Psoas muscle (tissue), 7 donors: ENCODE measurements at regions not wholly inside any gene's neighbourhood (a gene's known extent, or its start where the extent isn't known, plus 50 kb on each side); places are given as distances from the start of the nearest gene placed in this dataset.

ENCODE experiments used
- ATAC-seq, 4 donors: fragments of 200-7000 bp; cut with Tn5 transposase; one replicate each; pipeline ENCODE4 v1.9.1; 2020; ENCODE audit warnings: moderate library complexity in 3 of 4, mild to moderate bottlenecking in 2 of 4
- DNase-seq, 2 donors: peaks; one replicate each; pipeline ENCODE4 v3.0.0-alpha.2; 2020
- H3K27ac ChIP-seq: fragments of 200-600 bp; one replicate; pipeline ENCODE4 v1.8.0; 2022
- H3K27me3 ChIP-seq, 3 donors: fragments of 200-600 bp in 1 of 3; one replicate each; pipeline versions ENCODE4 v1.6.1 to v1.8.0; 2013 to 2022; ENCODE audit warnings: low read length in 2 of 3, mild to moderate bottlenecking in 2 of 3, moderate library complexity in 1 of 3; ENCODE audit not compliant: insufficient read depth in 3 of 3
- H3K36me3 ChIP-seq, 2 donors: fragments of 200-600 bp in 1 of 2; one replicate each; pipeline versions ENCODE4 v1.6.1 to v1.8.0; 2013 to 2022; ENCODE audit warnings: low read depth in 1 of 2, mild to moderate bottlenecking in 1 of 2, moderate library complexity in 1 of 2; ENCODE audit not compliant: insufficient read depth in 1 of 2
- H3K4me1 ChIP-seq: fragments of 200-600 bp; one replicate; pipeline ENCODE4 v1.8.0; 2022
- H3K4me3 ChIP-seq: fragments of 200-600 bp; one replicate; pipeline ENCODE4 v1.8.0; 2022; ENCODE audit warnings: mild to moderate bottlenecking
- H3K9me3 ChIP-seq: fragments of 200-600 bp; one replicate; pipeline ENCODE4 v1.8.0; 2022
- WGBS, 3 donors: extraction: QIAGEN DNeasy Blood & Tissue Kit; methylation state at CpG; one replicate each; pipeline versions ENCODE4 v1.1.6 to v1.1.7; 2013; 5-methylcytosine and 5-hydroxymethylcytosine counted together
- intact Hi-C, 2 donors: fragments of 100-400 bp; cut with DNase I; formaldehyde crosslinking; loops; one replicate each; pipeline versions ENCODE4 v1.11.0 to v1.14.2; 2022
- TF ChIP-seq, protein P1 (sequence below): fragments of 200-600 bp; IDR thresholded peaks from one replicate; pipeline ENCODE4 v1.8.0; 2022; ENCODE audit warnings: antibody characterized with exemption
- donor health status: healthy with polysubstance abuse.
- donor health status: DM: no; HTN: no; CAD: no; lungs with moderate emphysema.
- donor health status: Bipolar disorder and iron deficiency.
- donor health status: healthy.
- donor health status: DM: yes; HTN: yes; CAD: no.
- donor health status: DM: no; HTN: no; CAD: no.
- donor health status: DM: yes; HTN: yes; CAD: no.

DNA sequence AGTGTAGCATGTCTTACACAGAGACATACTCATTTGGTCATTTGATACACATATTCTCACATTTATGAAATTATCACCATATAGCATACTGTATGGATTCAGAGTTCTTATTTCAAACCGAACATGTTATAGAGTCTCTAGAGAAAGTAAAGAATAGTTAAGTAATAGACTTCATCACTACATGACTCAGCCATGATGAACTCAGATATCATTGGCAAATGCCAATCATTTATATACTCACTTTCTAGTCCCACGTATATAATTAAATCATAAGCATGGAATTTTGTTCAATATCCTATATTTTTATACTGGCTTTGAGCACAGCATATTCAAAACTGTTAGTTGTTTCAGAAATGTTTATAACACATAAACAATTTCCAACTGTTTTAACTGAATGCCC lies 749.9 kb downstream of the HACE1 start:
- ATAC-seq (no peak), DNase-seq (no peak)
- no peaks in the 10 kb centered on the region for H3K36me3 ChIP-seq
- no peaks in the 10 kb centered on the region for H3K4me1 ChIP-seq
- WGBS, 3 donors = 78 to 83% (median 81%) methylated on average over 2 of the region's 2 CpGs
- no peak overlapping the region for H3K27ac ChIP-seq
- TF ChIP-seq, protein P1, sequence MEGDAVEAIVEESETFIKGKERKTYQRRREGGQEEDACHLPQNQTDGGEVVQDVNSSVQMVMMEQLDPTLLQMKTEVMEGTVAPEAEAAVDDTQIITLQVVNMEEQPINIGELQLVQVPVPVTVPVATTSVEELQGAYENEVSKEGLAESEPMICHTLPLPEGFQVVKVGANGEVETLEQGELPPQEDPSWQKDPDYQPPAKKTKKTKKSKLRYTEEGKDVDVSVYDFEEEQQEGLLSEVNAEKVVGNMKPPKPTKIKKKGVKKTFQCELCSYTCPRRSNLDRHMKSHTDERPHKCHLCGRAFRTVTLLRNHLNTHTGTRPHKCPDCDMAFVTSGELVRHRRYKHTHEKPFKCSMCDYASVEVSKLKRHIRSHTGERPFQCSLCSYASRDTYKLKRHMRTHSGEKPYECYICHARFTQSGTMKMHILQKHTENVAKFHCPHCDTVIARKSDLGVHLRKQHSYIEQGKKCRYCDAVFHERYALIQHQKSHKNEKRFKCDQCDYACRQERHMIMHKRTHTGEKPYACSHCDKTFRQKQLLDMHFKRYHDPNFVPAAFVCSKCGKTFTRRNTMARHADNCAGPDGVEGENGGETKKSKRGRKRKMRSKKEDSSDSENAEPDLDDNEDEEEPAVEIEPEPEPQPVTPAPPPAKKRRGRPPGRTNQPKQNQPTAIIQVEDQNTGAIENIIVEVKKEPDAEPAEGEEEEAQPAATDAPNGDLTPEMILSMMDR = no peak
- intact Hi-C loops = no loop called here
- no peaks in the 10 kb centered on the region for H3K9me3 ChIP-seq
- no peaks in the 10 kb centered on the region for H3K27me3 ChIP-seq
- H3K4me3 ChIP-seq = no peak overlapping the region

DNA sequence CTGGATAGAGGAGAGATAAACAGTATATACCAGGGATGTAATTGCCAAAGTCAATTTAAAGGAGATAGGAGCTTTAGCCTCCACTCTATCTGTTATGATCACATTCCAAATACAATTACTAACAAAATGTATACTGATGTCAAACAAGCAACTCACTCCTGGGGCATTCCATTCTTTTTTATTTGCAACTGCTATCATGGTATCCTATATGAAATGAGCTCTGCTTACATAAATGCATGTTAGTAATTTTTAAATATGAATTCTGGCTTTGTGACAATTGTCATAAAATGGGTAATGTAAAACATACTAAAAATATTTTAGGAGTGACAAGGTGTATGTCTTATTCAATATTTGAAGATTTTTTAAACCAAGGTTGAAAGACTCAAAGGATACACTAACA lies 751.1 kb downstream of the HACE1 start:
- ATAC-seq = no peak
- Histone ChIP-seq H3K36me3 (no peaks in the 10 kb centered on the region), H3K4me3 (no peak overlapping the region), H3K27me3 (no peaks in the 10 kb centered on the region), H3K4me1 (no peaks in the 10 kb centered on the region), H3K27ac (no peak overlapping the region), H3K9me3 (no peaks in the 10 kb centered on the region)
- intact Hi-C loops = no loop called here
- DNase-seq = no peak
- TF ChIP-seq, protein P1 = no peak

DNA sequence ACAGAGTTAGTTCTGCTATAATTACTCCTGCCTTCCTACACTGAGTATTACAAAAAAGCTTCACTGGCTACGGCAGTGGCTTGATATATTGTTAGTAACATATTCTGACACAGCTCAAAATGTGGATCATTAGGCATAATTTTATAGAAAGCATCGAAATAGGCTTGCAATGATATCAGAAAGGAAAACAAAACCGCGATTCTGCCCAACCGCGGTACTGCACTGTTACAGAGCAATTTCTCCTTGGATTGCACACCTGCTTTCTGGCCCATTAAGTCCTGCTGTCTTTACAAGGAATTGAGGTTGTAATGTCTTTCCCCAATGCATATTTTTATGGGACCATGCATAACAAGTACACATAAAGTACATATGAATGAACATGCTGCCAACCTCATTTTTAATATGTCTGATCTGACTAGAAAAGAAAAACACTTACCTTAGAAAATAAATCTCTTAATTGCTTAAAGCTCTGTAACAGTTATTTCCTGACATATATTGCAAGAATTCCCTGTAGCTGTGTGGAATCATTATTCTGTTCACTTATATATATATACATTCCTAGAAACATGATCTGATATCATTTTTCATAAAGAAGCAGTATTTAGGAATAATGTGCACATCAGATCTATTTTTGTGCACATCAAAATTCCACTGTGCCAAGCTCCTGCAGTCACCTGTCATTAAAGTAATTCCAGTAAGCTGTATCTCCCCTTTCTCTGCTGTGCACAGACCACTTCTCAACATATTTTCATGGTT lies 763.9 kb downstream of the HACE1 start:
- no peak overlapping the region for H3K27ac ChIP-seq
- intact Hi-C loops = no loop called here
- H3K4me3 ChIP-seq = no peak overlapping the region
- TF ChIP-seq, protein P1 = no peak
- ATAC-seq = no peak
- H3K27me3 ChIP-seq = no peaks in the 10 kb centered on the region
- H3K4me1 ChIP-seq = no peaks in the 10 kb centered on the region
- 84 to 91% (median 88%) methylated on average over 6 of the region's 6 CpGs for WGBS, 3 donors
- DNase-seq = no peak
- no peaks in the 10 kb centered on the region for H3K36me3 ChIP-seq
- peaks cover 4% of the 10 kb centered on the region for H3K9me3 ChIP-seq

DNA sequence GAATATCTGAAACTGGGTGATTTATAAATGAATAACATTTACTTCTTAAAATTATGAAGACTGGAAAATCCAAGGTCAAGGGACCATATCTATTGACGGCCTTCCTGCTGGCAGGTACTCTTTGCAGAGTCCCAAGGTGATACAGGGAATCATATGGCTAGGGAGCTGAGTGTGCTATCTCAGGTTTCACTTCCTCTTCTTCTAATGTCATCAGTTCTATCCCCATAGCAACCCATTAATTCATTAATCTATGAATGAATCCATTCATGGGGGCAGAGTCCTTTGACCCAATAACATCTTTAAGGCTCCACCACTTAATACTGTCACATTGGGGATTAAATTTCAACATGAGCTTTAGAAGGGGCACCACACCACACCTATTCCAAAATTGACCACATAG lies 772.0 kb downstream of the HACE1 start:
- no peak overlapping the region for H3K4me3 ChIP-seq
- TF ChIP-seq, protein P1 = no peak
- ATAC-seq (no peak), DNase-seq (no peak)
- H3K27ac ChIP-seq = no peak overlapping the region
- WGBS, 3 donors = 57 to 68% (median 59%) methylated on average over 1 of the region's 1 CpG
- peaks cover 4% of the 10 kb centered on the region for H3K9me3 ChIP-seq
- intact Hi-C loops = no loop called here
- H3K4me1 ChIP-seq = no peaks in the 10 kb centered on the region
- H3K27me3 ChIP-seq = no peaks in the 10 kb centered on the region
- H3K36me3 ChIP-seq = no peaks in the 10 kb centered on the region

DNA sequence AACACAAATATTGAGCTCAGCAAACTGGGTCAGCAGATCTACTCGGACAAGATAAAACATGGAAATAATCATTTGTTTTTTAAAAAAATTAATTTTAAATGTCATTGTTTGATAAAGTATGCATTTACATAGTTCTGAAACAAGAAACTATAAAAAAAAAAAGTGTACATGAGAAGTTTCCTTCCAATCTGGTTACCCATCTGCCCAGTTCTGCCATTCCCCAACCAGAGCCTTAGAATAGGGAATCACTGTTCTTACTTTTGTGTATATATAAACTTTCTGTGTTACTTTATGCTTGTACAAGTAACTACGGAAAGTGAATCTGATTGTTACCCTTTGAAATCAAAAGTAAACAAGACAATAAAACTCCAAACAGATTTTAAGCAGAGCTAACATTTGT lies 791.4 kb downstream of the HACE1 start:
- H3K27ac ChIP-seq = no peak overlapping the region
- TF ChIP-seq, protein P1 = no peak
- intact Hi-C loops = no loop called here
- ATAC-seq (no peak), DNase-seq (no peak)
- WGBS, 3 donors = 85 to 95% (median 85%) methylated on average over 2 of the region's 2 CpGs
- H3K4me1 ChIP-seq = no peaks in the 10 kb centered on the region
- H3K36me3 ChIP-seq = no peaks in the 10 kb centered on the region
- H3K4me3 ChIP-seq = no peak overlapping the region
- H3K27me3 ChIP-seq = no peaks in the 10 kb centered on the region
- H3K9me3 ChIP-seq = no peaks in the 10 kb centered on the region
